K562 (cell line): ENCODE measurements at regions not wholly inside any gene's neighbourhood (a gene's known extent, or its start where the extent isn't known, plus 50 kb on each side); places are given as distances from the start of the nearest gene placed in this dataset.

Experiments
- ATAC-seq: fragments of 200-7000 bp; cut with Tn5 transposase; 3 replicates; pipeline ENCODE4 v1.9.1; 2020; ENCODE audit warnings: moderate library complexity
- BruUV-seq: library from RNA; stranded (reverse); fragments of 400-500 nt; replicated peaks from 2 replicates; lab custom pipeline; 2021; lab: Mats Ljungman, UMichigan
- CTCF ChIA-PET: fragments of 300-600 bp; formaldehyde crosslinking; extraction: SDS; loops from one replicate; lab custom pipeline; 2021; ENCODE audit warnings: low intra/inter-chr PET ratio; lab: Yijun Ruan, JAX
- POLR2A ChIA-PET: fragments of 300-600, 350-650 bp; sonication (Branson Sonifier 250); formaldehyde crosslinking; extraction: SDS; loops from one replicate; lab custom pipeline; 2021; ENCODE audit warnings: antibody characterized with exemption, inconsistent platforms; lab: Yijun Ruan, JAX
- DNase-seq, 4 experiments: peaks; one replicate each; pipeline versions ENCODE4 v3.0.0 to v3.0.0-alpha.2; 2011 to 2018; ENCODE audit warnings: low spot score in 3 of 4, mixed read lengths in 3 of 4; ENCODE audit errors: extremely low read depth in 1 of 4
- FAIRE-seq: peaks from 2 replicates; lab custom pipeline; 2011; peaks lifted over from hg19 to GRCh38; lab: Jason Lieb, UNC
- H2AFZ ChIP-seq: 2 replicates; pipeline ENCODE4 v1.6.0; 2011; ENCODE audit warnings: low read depth, low read length, control low read depth, inconsistent platforms
- H3K27ac ChIP-seq: fragments of 200-600 bp; 3 replicates; pipeline ENCODE4 v1.8.0; 2011; ENCODE audit warnings: low read depth, mild to moderate bottlenecking, control low read depth, inconsistent platforms, low read length, moderate library complexity, mixed read lengths; ENCODE audit errors: extremely low read depth
- H3K27me3 ChIP-seq, 2 experiments: fragments of 300-600 bp in 1 of 2; 2 replicates in 1 of 2; 3 replicates in 1 of 2; pipeline versions ENCODE4 v1.6.0 to v1.8.0; 2011; ENCODE audit warnings: inconsistent platforms in 2 of 2, low read length in 2 of 2, mild to moderate bottlenecking in 1 of 2, mixed read lengths in 1 of 2, moderate library complexity in 1 of 2; ENCODE audit not compliant: control insufficient read depth in 2 of 2, insufficient read depth in 2 of 2
- H3K36me3 ChIP-seq: fragments of 300-600 bp; 3 replicates; pipeline ENCODE4 v1.8.0; 2011; ENCODE audit warnings: mild to moderate bottlenecking, low read length, inconsistent platforms; ENCODE audit not compliant: control insufficient read depth, insufficient read depth
- H3K4me1 ChIP-seq, 2 experiments: fragments of 200-600 bp in 1 of 2; replicated peaks in 1 of 2; 2 replicates in 1 of 2; 3 replicates in 1 of 2; pipeline versions ENCODE4 v1.5.1 to v1.8.0; 2011; ENCODE audit warnings: inconsistent platforms in 2 of 2, low read length in 2 of 2, mild to moderate bottlenecking in 1 of 2, mixed read lengths in 1 of 2, moderate library complexity in 1 of 2; ENCODE audit not compliant: control insufficient read depth in 2 of 2, insufficient read depth in 2 of 2
- H3K4me2 ChIP-seq: 2 replicates; pipeline ENCODE4 v1.6.1; 2011; ENCODE audit warnings: low read length, control low read depth, inconsistent platforms, mixed read lengths; ENCODE audit not compliant: insufficient read depth
- H3K4me3 ChIP-seq: fragments of 200-600 bp; sonication (generic), shearing (Covaris generic); 2 replicates; pipeline ENCODE4 v1.5.1; 2016; ENCODE audit warnings: control low read depth, inconsistent platforms
- H3K79me2 ChIP-seq: fragments of 200-600 bp; 3 replicates; pipeline ENCODE4 v1.8.0; 2011; ENCODE audit warnings: low read length, inconsistent platforms; ENCODE audit not compliant: control insufficient read depth, insufficient read depth
- H3K9ac ChIP-seq, 2 experiments: 2 replicates each; pipeline versions ENCODE4 v1.6.0 to v1.6.1; 2011; ENCODE audit warnings: low read depth in 2 of 2, low read length in 2 of 2, control low read depth in 1 of 2, inconsistent platforms in 1 of 2, mild to moderate bottlenecking in 1 of 2, mixed read lengths in 1 of 2; ENCODE audit not compliant: insufficient read depth in 1 of 2
- H3K9me1 ChIP-seq: one replicate; pipeline ENCODE4 v1.6.0; 2011; ENCODE audit warnings: inconsistent platforms, mild to moderate bottlenecking, low read length, moderate library complexity; ENCODE audit not compliant: control insufficient read depth, insufficient read depth
- H3K9me3 ChIP-seq: replicated peaks from 2 replicates; pipeline ENCODE4 v1.5.1; 2011; ENCODE audit warnings: low read depth, low read length, inconsistent platforms; ENCODE audit not compliant: control insufficient read depth, insufficient read depth
- H4K20me1 ChIP-seq: replicated peaks from 2 replicates; pipeline ENCODE4 v1.6.1; 2011; ENCODE audit warnings: low read length, inconsistent platforms, mixed read lengths; ENCODE audit not compliant: control insufficient read depth, insufficient read depth
- CBFA2T3 ChIP-seq: fragments of 450-650 bp; IDR thresholded peaks from 2 replicates; pipeline ENCODE4 v1.6.1; 2017
- CHD2 ChIP-seq: IDR thresholded peaks from 2 replicates; pipeline ENCODE4 v1.6.1; 2011; ENCODE audit warnings: low read depth, low read length
- CXXC5 ChIP-seq: fragments of 250-450 bp; sonication (Bioruptor Pico); IDR thresholded peaks from 2 replicates; pipeline ENCODE4 v1.8.0; 2022; ENCODE audit warnings: inconsistent platforms, mild to moderate bottlenecking, moderate library complexity
- ETV5 ChIP-seq: sonication (generic); formaldehyde crosslinking; IDR thresholded peaks from 2 replicates; pipeline ENCODE4 v1.4.0; 2020; ENCODE audit warnings: low read depth, mild to moderate bottlenecking, missing genetic modification reagents
- GMEB1 ChIP-seq: fragments of 250-450 bp; sonication (Bioruptor Pico); IDR thresholded peaks from 2 replicates; pipeline ENCODE4 v1.4.0; 2020; ENCODE audit warnings: mild to moderate bottlenecking
- GTF2E2 ChIP-seq: fragments of 200-800 bp; sonication (Bioruptor generic); IDR thresholded peaks from 2 replicates; pipeline ENCODE4 v1.6.1; 2016; ENCODE audit warnings: missing genetic modification characterization, missing compliant biosample characterization
- HDGF ChIP-seq: fragments of 450-650 bp; IDR thresholded peaks from 2 replicates; pipeline ENCODE4 v1.6.1; 2016
- HIVEP1 ChIP-seq: fragments of 250-450 bp; sonication (Bioruptor Pico); IDR thresholded peaks from 2 replicates; pipeline ENCODE4 v1.4.0; 2020; ENCODE audit warnings: mild to moderate bottlenecking
- PHF20 ChIP-seq: fragments of 450-650 bp; IDR thresholded peaks from 2 replicates; pipeline ENCODE4 v1.6.1; 2018; ENCODE audit not compliant: partially characterized antibody
- POLR2AphosphoS5 ChIP-seq: IDR thresholded peaks from 2 replicates; pipeline ENCODE4 v1.6.1; 2011; ENCODE audit warnings: mild to moderate bottlenecking, low read depth, low read length, moderate library complexity; ENCODE audit not compliant: control insufficient read depth, insufficient read depth
- POLR2B ChIP-seq: fragments of 450-650 bp; IDR thresholded peaks from 2 replicates; pipeline ENCODE4 v1.6.1; 2018; ENCODE audit warnings: low read depth; ENCODE audit not compliant: partially characterized antibody
- POLR3G ChIP-seq: IDR thresholded peaks from 2 replicates; pipeline ENCODE4 v1.6.1; 2011; ENCODE audit not compliant: insufficient read length, insufficient replicate concordance; ENCODE audit errors: extremely low read depth
- SNAPC5 ChIP-seq: fragments of 250-450 bp; sonication (Bioruptor Pico); IDR thresholded peaks from 2 replicates; pipeline ENCODE4 v1.8.0; 2021; ENCODE audit warnings: moderate library complexity, mild to moderate bottlenecking, inconsistent platforms
- SP1 ChIP-seq: sonication (generic); formaldehyde crosslinking; IDR thresholded peaks from 2 replicates; pipeline ENCODE4 v1.8.1; 2022; ENCODE audit warnings: mild to moderate bottlenecking, missing genetic modification reagents
- ZBTB12 ChIP-seq: fragments of 250-450 bp; sonication (Bioruptor Pico); IDR thresholded peaks from 2 replicates; pipeline ENCODE4 v1.4.0; 2020
- ZNF224 ChIP-seq: sonication (generic); formaldehyde crosslinking; IDR thresholded peaks from 2 replicates; pipeline ENCODE4 v1.8.0; 2022; ENCODE audit warnings: mild to moderate bottlenecking, missing genetic modification reagents
- ZNF778 ChIP-seq: fragments of 450-650 bp; formaldehyde crosslinking; IDR thresholded peaks from 2 replicates; pipeline ENCODE4 v1.4.0; 2020; ENCODE audit warnings: mild to moderate bottlenecking, moderate library complexity
- WGBS: fragments of 100-300 bp; shearing (Covaris generic); methylation state at CpG from one replicate; pipeline ENCODE4 v1.1.6; 2016; ENCODE audit warnings: low coverage, mixed read lengths; ENCODE audit not compliant: insufficient coverage; ENCODE audit errors: missing lambda C conversion rate; 5-methylcytosine and 5-hydroxymethylcytosine counted together
- in situ Hi-C: fragments of 300-500 bp; cut with MboI; formaldehyde crosslinking; loops from 4 replicates; pipeline ENCODE4 v1.15.0; 2018; ENCODE audit warnings: inconsistent platforms, mixed read lengths
- intact Hi-C: fragments of 100-400 bp; cut with micrococcal nuclease; formaldehyde crosslinking; loops from 2 replicates; pipeline ENCODE4 v1.14.2; 2022

GRCh38 chr10:10946081-10946480 lies 71.6 kb upstream of the CELF2 start:
- intact Hi-C loops = no loop called here
- Histone ChIP-seq H3K4me1 (no peaks in the 10 kb centered on the region), H3K4me3 (no peak overlapping the region), H3K9me3 (no peaks in the 10 kb centered on the region), H4K20me1 (no peaks in the 10 kb centered on the region), H3K9ac (no peak overlapping the region), H2AFZ (no peak overlapping the region), H3K27ac (no peak overlapping the region), H3K4me2 (no peak overlapping the region), H3K9me1 (no peaks in the 10 kb centered on the region), H3K36me3 (no peaks in the 10 kb centered on the region), H3K79me2 (no peaks in the 10 kb centered on the region), H3K27me3 (no peaks in the 10 kb centered on the region)
- no TSS peak for BruUV-seq
- in situ Hi-C loops = no loop called here
- FAIRE-seq (no peak), DNase-seq (no peak), ATAC-seq (no peak)
- TF ChIP-seq GTF2E2 = no peak
- no peak for TF ChIP-seq ZNF224 (CRISPR knock-in tag)
- TF ChIP-seq HIVEP1 (CRISPR knock-in tag) = no peak
- TF ChIP-seq POLR2AphosphoS5 = no peak
- no peak for TF ChIP-seq HDGF
- 0% methylated on average over 1 of the region's 1 CpG for WGBS
- ChIA-PET POLR2A (interaction anchor here (0.6 kb wide), 1 partner anchor 69 kb away, joined by 3 read pairs; no protein-coding TSS in a partner anchor), CTCF (no interaction called here)

GRCh38 chr10:10946801-10947200 lies 70.9 kb upstream of the CELF2 start:
- H3K79me2 ChIP-seq = no peaks in the 10 kb centered on the region
- DNase-seq (no peak), FAIRE-seq (no peak), ATAC-seq (no peak)
- no peak overlapping the region for H2AFZ ChIP-seq
- ChIA-PET CTCF (no interaction called here), POLR2A (no interaction called here)
- H3K36me3 ChIP-seq = no peaks in the 10 kb centered on the region
- in situ Hi-C loops (no loop called here), intact Hi-C loops (no loop called here)
- H3K4me1 ChIP-seq = no peaks in the 10 kb centered on the region
- no peak overlapping the region for H3K4me2 ChIP-seq
- no peak overlapping the region for H3K9ac ChIP-seq
- no peaks in the 10 kb centered on the region for H4K20me1 ChIP-seq
- H3K27ac ChIP-seq = no peak overlapping the region
- H3K4me3 ChIP-seq = no peak overlapping the region
- 0% methylated on average over 4 of the region's 4 CpGs for WGBS
- H3K27me3 ChIP-seq = no peaks in the 10 kb centered on the region
- no peaks in the 10 kb centered on the region for H3K9me1 ChIP-seq
- no TSS peak for BruUV-seq
- H3K9me3 ChIP-seq = no peaks in the 10 kb centered on the region
- no peak for TF ChIP-seq PHF20
- TF ChIP-seq ZNF778 (CRISPR knock-in tag) = no peak
- TF ChIP-seq CHD2 = no peak
- no peak for TF ChIP-seq POLR3G
- TF ChIP-seq POLR2B = no peak
- TF ChIP-seq ETV5 (CRISPR knock-in tag) = no peak
- no peak for TF ChIP-seq SP1 (CRISPR knock-in tag)
- no peak for TF ChIP-seq GMEB1 (CRISPR knock-in tag)
- no peak for TF ChIP-seq SNAPC5 (CRISPR knock-in tag)
- TF ChIP-seq CXXC5 (CRISPR knock-in tag) = no peak
- TF ChIP-seq ZBTB12 (CRISPR knock-in tag) = no peak
- TF ChIP-seq CBFA2T3 = no peak
